SHP77 treated with DMSO at 0.1 percent for 48 hours (cell line): ENCODE measurements at regions not wholly inside any gene's neighbourhood (a gene's known extent, or its start where the extent isn't known, plus 50 kb on each side); places are given as distances from the start of the nearest gene placed in this dataset.
"Not testable (repeated sequence)": the region's sequence is repeated elsewhere in the genome, so short reads cannot be mapped to it uniquely, and the experiment has no call there.

Source experiments
- DNase-seq: peaks from one replicate; lab custom pipeline; 2025; lab: John Stamatoyannopoulos, UW

DNA sequence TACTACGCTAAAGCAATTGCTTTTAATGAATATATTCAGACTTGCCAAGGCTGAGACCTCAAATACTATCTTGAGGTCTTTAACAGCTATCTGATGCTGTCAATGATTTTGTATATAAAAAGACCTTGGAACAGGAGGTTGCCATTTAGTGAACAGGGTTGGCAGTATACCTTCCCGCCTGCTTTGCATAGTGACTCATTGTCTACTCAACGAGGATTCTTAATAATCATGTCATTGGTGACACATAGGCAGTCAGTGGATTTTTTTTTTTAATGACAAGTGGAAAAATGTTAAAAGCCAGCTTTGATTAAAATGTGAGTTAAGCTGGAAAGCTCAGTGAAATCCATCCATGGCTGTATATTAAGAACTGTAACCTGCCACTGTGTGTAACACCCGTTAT lies 164.0 kb downstream of the ASMT start:
- DNase-seq = no peak

DNA sequence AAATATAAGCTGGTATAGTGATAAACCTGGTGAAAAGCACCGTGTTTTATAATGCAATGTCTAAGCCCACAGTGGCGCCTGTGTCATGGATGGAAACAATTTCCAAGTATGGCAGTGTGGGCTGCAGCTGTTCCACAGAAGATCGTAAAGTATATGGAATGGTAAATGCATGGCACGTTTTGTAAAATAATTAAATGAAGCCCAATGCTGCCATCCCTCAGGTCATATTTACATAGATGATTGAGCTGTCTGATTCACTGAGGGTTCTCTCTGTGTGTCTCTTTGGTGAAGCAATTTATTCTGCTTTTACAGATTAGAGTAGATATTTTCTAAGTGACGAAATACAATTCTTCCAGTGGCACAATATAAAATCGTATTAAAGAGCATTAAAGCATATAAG lies 164.8 kb downstream of the ASMT start:
- no peak for DNase-seq

DNA sequence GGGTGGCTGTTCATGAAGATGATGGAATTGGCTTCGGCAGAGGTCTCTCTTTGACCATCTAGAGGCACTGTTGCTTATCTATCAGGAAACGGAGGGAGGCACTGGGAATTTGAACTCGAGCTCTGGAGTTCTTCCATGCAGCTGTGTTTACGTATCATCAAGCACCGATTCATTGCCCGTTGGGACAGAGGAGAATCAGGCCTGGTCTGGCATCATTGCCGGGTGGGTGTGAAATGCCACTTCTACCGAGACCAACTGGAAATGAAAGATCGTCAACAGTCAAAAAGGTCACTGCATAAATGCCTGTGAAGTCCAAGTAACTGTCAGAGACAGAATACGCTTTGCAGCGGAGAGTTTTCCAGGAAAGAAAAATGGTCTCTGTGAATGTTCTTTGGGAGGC lies 166.9 kb downstream of the ASMT start:
- no peak for DNase-seq

DNA sequence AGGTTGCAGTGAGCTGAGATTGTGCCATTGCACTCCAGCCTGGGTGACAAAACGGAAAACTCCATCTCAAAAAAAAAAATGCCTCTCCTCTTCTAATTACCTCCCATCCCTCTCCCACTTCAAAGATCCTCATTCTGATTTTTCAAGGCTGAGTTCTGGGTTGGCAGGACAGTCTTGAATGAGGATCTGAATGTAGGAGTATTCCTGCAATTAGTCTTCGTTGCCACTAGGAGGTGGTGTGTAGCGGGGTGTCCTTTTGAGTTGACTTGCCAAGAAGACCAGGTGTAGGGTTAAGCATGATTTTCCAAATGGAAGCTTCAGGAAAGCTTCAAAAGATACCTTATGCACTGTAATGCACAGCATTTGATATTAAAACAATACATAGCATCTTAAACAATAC lies 169.9 kb downstream of the ASMT start:
- DNase-seq = no peak

DNA sequence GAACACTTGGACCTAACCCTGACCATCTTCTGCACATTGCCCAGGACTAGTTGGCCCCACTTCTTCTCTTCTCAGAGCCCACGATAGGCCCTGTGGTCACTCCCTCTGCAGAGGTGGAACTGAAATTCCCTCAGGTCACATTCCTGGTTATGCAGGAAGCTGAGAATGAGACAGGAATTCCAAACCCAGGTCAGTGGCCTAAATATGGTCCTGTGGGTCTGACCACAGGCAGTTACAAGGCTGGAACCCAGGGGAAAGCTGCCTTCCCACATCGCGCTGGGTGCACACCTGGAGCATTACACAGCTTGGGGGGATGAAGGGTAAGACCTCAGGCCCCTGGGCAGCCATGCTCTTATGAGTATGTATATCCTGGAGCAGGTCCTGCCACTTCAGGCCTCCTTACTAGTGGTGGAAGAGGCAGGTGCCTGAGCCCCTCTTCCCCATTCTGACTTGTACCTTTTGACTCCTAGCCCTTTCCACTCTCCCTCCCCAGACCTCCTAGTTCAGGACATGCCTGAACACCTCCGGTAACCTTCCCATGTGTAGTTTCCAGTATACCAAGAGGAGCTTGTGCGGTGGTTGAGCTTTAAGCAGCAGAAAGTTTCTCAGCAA lies 173.5 kb downstream of the ASMT start:
- no peak for DNase-seq

DNA sequence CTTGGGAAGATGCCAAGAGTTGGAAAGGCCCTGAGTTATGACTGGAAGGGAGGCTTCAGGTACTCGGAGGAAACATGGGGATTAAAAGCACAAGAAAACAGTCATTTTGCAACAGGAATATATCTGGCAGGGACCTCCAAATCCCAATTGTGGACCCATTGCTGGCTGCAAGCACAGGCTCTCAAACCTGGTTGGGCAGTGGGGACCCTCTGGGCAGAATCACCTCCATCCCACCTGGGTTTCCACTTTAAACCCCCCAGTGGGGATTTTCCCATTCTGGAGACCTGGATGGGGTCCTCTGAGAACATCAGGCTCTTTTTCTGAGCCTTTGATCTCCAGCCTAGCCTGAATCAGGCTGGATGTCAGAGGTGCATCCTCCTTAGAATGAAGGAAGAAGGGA lies 177.8 kb downstream of the ASMT start:
- no peak for DNase-seq

DNA sequence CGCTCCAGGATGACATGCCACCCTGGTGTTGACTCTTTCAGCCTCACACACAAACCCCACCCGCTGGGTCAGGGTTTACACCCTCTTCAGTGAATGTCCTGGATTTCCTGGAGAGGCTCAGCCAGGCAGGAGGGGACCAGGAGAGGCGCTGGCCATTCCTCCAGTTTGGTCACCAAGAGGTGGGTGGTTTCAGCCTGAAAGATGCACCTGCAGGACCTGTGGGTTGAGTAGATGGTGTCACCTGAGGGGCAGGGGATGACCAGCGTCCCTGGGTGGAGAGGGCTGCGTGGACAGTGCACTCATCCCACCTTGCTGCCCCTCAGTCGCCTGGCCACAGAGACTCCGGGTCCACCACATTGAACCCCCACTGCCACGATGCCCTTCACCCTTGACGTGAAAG lies 179.7 kb downstream of the ASMT start:
- no peak for DNase-seq

DNA sequence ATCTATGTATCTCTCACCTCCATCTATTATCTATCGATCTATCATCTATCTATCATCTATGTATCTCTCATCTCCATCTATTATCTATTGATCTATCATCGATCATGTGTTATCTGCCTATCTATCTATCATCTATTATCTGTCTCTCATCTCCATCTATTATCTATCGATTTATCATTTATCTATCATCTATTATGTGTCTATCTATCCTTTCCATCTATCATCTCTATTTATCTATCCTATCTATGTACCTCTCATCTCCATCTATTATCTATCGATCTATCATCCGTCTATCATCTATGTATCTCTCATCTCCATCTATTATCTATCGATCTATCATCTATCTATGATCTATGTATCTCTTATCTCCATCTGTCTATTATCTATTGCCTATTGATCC lies 188.1 kb downstream of the ASMT start:
- DNase-seq = no peak

DNA sequence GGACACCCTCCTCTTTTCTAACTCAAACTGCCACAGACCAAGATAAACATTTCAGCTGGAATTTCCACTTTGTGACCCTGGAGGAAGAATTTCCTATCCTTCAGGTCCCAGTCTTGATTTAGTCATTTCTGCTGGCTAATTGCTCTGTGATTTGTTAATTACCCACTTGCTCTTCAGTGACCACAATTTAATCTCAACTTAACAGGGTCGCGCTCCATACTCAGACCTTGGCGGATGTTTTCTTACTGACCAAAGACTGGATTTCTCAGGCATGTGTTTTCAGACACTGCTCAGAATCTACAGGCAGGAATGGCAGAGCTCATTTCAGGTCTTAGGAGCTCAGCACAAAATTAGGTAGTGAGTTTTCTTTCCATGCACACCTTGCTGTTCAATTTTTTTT lies 188.9 kb downstream of the ASMT start:
- no peak for DNase-seq

DNA sequence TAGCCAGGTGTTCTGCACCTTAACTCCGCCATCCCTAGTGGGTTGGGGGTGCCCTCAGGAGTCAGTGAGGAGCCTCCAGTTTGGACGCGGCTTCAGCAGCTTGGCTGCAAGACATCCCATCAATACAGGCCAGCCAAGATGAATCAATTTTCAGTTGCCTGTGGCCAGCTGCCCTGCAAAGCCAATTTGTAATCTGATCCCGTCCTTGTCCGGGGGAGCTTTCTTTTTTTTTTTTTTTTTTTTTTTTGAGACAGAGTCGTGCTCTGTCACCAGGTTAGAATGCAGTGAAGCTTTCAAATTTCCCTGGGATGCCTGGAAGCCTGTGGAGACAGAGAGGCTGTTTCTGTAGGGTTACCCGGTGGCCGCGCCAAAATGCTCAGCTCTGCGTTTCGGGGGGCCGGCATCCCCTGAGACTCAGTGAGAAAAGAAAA lies 192.5 kb downstream of the ASMT start:
- DNase-seq = no peak

DNA sequence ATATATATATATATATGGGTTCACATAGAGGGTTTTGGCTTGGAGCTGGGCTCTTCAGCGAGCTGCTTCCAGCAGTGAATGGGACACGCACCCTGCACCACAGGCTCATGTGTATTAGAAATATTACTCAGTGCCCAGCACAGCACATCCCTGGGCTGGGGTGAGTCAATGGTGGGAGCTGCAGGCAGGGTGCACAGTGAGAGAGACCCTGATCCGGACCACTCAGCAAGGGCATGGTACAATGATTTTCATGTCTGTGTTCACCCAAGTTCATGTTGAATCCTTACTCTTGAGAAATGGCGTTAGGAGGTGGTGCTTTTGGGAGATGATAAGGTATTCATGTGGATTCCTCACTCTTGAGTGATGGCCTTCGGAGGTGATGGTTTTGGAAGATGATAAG lies 194.7 kb downstream of the ASMT start:
- DNase-seq = no peak

DNA sequence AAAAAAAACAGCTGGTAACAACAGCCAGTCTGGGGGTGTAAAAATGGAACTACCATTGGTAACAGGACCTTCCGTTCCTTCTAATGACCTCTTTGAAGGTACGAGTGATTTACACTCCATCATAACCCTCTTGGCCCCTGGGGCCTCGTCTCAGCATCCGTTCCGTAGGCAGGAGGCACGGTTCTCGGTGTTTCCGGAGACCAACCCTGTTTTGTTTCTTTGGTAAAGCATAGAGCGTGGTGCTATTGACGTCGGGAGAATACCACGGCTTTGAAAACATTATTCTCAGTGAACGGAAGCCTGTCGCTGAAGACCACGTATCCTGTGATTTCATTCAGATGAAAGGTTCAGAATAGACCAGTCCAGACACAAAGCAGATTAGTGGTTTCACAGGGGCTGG lies 198.9 kb downstream of the ASMT start:
- no peak for DNase-seq

DNA sequence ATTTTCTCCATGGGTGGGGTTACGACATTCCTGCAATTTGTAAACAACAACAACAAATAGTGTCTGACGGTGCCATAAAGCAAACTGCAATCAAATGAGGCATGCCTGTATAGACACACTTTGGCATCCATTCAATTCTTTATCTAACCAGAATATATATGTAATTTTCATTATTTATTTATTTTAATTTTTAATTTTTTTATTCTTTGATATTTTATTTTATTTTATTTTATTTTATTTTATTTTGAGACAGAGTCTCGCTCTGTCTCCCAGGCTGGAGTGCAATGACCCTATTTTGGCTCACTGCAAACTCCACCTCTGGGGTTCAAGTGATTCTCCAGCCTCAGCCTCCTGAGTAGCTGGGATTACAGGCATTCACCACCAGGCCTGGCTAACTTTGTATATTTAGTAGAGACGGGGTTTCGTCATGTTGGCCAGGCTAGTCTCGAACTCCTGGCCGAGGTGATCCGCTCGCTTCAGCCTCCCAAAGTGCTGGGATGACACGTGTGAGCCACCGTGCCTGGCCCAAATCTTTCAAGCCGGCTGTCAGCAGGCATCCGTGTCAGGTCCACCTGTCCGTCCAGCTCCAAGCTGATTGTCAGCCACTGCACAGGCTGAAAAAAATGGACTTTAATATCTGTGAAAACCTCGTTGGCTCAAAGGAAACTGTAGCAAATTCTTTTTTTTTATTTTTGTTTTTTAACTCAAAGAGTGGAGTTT lies 200.8 kb downstream of the ASMT start:
- no peak for DNase-seq

DNA sequence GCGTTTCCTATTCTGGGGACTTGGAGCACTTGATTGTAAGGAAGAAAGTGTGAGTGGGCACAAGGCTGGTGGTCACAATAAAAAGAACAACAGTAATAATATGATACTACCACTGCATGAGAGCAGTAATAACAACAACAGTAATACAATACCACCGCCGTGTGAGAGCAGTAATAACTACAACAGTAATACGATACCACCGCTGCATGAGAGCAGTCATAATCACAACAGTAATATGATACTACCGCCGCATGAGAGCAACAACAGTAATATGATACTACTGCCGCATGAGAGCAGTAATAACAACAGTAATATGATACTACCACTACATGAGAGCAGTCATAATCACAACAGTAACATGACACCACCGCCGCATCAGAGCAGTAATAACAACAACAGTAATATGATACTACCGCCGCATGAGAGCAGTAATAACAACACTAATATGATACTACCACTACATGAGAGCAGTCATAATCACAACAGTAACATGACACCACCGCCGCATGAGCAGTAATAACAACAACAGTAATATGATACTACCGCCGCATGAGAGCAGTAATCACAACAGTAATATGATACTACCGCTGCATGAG lies 201.6 kb downstream of the ASMT start:
- DNase-seq = not testable (repeated sequence)

DNA sequence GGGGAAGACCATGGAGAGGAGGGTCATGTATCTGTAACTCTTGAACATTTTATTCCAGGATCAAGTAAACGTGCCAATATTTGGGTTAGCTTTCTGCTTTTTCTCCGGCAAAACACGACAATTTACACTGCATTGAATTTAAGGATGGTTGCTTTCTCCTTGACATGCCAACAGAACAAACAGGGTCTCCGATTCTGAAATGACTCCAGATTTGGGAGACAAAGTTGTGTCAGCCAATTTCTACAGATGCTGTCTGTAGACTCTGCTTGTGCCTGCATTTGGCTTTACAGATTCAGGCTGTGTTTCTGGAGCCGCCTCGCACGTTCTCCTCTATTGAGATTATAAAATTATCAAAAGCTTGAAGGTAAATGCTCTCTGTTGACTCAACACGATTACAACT lies 207.0 kb downstream of the ASMT start:
- no peak for DNase-seq

DNA sequence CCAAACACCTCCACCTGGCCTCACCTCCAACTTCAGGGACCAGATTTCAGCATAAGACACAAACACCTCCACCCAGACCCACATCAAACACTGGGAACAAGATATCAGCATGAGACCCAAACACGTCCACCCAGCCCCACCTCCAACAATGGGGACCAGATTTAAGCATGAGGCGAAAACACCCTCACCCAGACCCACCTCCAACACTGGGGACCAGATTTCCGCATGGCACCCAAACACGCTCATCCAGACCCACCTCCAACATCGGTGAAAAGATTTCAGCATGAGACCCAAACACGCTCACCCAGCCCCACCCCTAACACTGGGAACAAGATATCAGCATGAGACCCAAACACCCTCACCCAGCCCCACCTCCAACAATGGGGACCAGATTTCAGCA lies 210.0 kb downstream of the ASMT start:
- no peak for DNase-seq

DNA sequence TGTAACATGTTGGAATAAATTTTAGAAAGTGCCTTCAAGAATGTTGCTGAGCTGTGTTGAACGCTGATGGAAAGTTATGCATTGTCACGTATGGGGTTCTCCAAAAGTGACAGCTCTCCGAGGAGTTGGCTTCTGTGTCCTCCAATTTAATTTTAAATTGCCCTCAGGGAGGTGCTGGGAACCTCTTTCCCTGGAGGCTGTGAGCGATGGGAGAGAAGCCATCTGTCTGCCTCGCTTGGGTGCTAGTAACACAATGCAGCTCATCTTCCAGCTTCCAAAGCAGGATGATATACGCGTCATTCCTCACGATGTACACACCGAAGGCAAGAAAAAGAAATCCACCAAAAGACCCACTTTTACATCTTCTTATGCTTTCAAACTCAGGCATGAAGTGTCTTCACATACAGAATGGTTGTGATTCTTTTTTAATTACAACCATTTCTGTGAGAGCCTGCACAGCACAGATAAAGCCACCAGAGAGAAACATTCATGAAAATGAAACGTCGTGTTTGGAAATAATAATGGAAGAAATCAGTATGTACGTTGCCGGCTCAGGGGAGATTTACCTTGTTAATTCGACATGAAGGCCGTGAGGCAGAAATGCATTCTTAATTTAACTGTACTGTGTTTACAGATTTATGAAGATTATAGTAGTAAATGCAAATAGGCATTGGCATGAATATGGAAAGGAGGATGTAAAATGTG lies 218.9 kb downstream of the ASMT start:
- no peak for DNase-seq

DNA sequence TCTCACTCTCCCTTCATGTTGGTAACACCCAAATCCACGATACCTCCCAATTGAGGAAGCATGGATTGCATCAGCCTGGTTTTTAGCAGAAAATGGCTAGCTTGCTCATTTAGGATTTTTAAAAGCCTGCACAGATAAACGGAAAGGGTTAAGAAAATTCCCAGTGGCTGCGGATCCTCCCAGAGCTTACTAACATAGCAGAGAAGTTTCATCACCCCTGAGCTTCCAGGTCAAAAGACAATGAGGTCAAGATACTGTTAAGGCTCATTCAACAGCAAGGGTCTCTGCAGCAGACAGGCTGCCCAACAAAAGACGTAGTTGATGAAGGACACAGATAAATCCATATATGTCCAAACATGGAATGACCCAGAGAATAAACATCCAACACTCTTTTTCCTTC lies 220.2 kb downstream of the ASMT start:
- no peak for DNase-seq

DNA sequence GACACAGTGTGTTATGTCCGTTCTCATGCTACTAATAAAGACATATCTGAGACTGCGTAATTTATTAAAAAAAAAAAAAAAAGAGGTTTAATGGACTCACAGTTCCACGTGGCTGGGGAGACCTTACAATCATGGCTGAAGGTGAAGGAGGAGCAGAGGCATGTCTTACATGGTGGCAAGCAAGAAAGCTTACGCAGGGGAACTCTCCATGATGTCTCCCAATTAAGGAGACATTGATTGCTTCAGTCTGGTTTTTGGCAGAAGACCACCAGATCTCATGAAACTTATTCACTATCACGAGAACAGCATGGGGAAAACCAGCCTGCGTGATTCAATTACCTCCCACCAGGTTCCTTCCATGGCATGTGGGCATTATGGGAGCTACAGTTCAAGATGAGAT lies 221.8 kb downstream of the ASMT start:
- no peak for DNase-seq

DNA sequence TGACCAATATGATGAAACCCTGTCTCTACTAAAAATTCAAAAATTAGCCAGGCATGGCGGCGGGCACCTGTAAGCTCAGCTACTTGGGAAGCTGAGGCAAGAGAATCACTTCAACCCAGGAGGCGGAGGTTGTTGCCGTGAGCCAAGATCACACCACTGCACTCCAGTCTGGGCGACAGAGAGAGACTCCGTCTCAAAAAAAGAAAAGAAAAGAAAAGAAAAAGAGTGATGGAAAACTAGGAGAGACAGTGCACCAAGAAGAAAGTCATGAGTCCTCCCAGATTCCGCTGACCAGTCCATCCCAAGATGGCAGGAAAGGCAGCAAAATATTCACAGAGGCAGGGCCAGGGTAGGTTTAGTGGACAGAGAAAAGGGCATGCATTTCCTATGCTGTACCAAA lies 226.9 kb downstream of the ASMT start:
- no peak for DNase-seq

DNA sequence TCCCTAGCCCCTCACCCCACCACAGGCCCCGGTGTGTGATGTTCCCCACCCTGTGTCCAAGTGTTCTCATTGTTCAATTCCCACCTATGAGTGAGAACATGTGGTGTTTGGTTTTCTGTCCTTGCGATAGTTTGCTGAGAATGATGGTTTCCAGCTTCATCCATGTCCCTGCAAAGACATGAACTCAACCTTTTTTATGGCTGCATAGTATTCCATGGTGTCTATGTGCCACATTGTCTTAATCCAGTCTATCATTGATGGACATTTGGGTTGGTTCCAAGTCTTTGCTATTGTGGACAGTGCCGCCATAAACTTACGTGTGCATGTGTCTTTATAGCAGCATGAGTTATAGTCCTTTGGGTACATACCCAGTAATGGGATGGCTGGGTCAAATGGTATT lies 232.1 kb downstream of the ASMT start:
- DNase-seq = not testable (repeated sequence)

DNA sequence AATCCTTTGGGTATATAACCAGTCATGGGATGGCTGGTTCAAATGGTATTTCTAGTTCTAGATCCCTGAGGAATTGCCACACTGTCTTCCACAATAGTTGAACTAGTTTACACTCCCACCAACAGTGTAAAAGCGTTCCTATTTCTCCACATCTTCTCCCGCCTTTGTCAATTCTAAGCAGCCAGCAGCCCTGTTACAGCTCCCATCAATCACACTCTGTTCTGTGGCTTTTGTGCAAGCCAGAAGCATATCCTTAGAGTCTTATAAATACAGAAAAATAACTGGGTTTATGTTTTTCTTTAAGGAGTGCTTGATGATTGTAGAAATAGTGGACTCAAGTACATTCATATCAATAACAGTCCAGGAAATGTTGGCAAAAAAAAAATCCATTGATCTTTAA lies 232.9 kb downstream of the ASMT start:
- not testable (repeated sequence) for DNase-seq

DNA sequence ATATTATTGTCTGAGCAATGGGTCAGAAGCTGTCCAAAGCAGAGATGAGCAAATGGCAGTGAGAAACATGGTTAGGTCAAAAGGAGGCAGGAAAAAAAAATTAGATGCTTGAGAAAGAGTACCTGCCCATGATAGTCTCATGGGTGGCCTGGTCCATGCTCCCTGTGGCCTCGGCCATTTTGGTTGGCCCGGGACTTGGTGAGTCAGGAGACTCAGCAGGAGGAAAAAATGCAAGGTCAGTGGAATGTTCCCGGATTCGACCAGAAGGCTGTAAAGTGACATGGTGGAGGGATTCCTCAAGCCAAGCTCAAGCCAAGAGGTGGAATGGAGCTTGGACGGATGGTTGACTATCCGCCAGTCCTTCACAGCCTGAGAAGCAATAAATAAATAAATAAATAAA lies 236.7 kb downstream of the ASMT start:
- no peak for DNase-seq
